ENCODE measurements at regions not wholly inside any gene's neighbourhood (a gene's known extent, or its start where the extent isn't known, plus 50 kb on each side); places are given as distances from the start of the nearest gene placed in this dataset.

DNA sequence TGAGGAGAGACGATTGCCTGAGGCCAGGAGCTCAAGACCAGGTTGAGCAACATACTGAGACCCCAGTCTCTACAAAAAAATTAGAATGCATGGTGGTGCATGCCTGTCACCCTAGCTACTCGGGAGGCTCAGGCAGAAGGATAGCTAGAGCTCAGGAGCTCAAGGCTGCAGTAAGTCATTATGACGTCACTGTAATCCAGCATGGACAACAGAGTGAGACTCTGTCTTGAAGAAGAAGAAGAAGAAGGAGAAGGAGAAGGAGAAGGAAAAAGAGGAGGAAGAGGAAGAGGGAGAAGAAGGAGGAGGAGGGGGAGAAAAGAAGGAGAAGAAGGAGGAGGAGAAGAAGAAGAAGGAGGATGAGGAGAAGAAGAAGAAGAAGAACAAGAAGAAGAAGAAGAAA is 519.1 kb downstream of the CDH9 start:
- TF ChIP-seq CTCF (IDR thresholded peaks at IDR 0.05) (no peak), POLR2AphosphoS5 (IDR thresholded peaks at IDR 0.05) (no peak), POLR2A (IDR thresholded peaks at IDR 0.05) (no peak), EP300 (IDR thresholded peaks at IDR 0.05) (no peak)

All from sigmoid colon (tissue), 4 donors.